GM23338 (cell line): ENCODE measurements at regions not wholly inside any gene's neighbourhood (a gene's known extent, or its start where the extent isn't known, plus 50 kb on each side); places are given as distances from the start of the nearest gene placed in this dataset.

ENCODE experiments used
- ATAC-seq: fragments of 200-7000 bp; cut with Tn5 transposase; 3 replicates; pipeline ENCODE4 v1.9.1; 2020
- DNase-seq: peaks from one replicate; pipeline ENCODE4 v3.0.0-alpha.2; 2015; ENCODE audit warnings: low spot score
- H2AFZ ChIP-seq: fragments of 200-600 bp; sonication (generic); 2 replicates; pipeline ENCODE4 v1.8.0; 2016; ENCODE audit warnings: antibody characterized with exemption, mild to moderate bottlenecking, moderate library complexity
- H3F3A ChIP-seq: fragments of 200-600 bp; sonication (generic); replicated peaks from 2 replicates; pipeline ENCODE4 v1.8.0; 2017; ENCODE audit warnings: antibody characterized with exemption, mixed run types, low read depth
- H3K27ac ChIP-seq: fragments of 200-600 bp; sonication (generic); 2 replicates; pipeline ENCODE4 v1.6.1; 2016; ENCODE audit warnings: low read depth
- H3K27me3 ChIP-seq: fragments of 200-600 bp; sonication (generic); 2 replicates; pipeline ENCODE4 v1.8.0; 2016; ENCODE audit warnings: mild to moderate bottlenecking, mixed run types, moderate library complexity; ENCODE audit not compliant: insufficient read depth
- H3K36me3 ChIP-seq: fragments of 200-600 bp; sonication (generic); 2 replicates; pipeline ENCODE4 v1.8.0; 2016; ENCODE audit warnings: mild to moderate bottlenecking; ENCODE audit not compliant: insufficient read depth
- H3K4me1 ChIP-seq: fragments of 200-600 bp; sonication (generic); 2 replicates; pipeline ENCODE4 v1.8.0; 2016; ENCODE audit warnings: mild to moderate bottlenecking, moderate library complexity; ENCODE audit not compliant: insufficient read depth
- H3K4me2 ChIP-seq: fragments of 200-600 bp; sonication (generic); 2 replicates; pipeline ENCODE4 v1.7.1; 2017; ENCODE audit warnings: mixed run types
- H3K4me3 ChIP-seq: fragments of 200-600 bp; sonication (generic); 2 replicates; pipeline ENCODE4 v1.6.1; 2016; ENCODE audit warnings: mixed run types
- H3K79me2 ChIP-seq: fragments of 200-600 bp; sonication (generic); replicated peaks from 2 replicates; pipeline ENCODE4 v1.8.0; 2017; ENCODE audit warnings: mild to moderate bottlenecking; ENCODE audit not compliant: insufficient read depth
- H3K9me2 ChIP-seq: fragments of 200-600 bp; sonication (generic); 2 replicates; pipeline ENCODE4 v1.8.0; 2017; ENCODE audit not compliant: insufficient read depth
- H4K20me1 ChIP-seq: fragments of 200-600 bp; sonication (generic); replicated peaks from 2 replicates; pipeline ENCODE4 v1.8.0; 2017; ENCODE audit warnings: mild to moderate bottlenecking; ENCODE audit not compliant: insufficient read depth
- H3K27ac Mint-ChIP-seq: 2 replicates; pipeline ENCODE4 v1.8.0; 2020; ENCODE audit warnings: inconsistent platforms, mild to moderate bottlenecking, moderate library complexity, mixed read lengths
- H3K27me3 Mint-ChIP-seq: 3 replicates; pipeline ENCODE4 v1.8.0; 2022; ENCODE audit warnings: low read depth, mild to moderate bottlenecking, moderate library complexity, mixed read lengths, inconsistent platforms; ENCODE audit not compliant: insufficient read depth, poor library complexity
- H3K36me3 Mint-ChIP-seq: 3 replicates; pipeline ENCODE4 v1.8.0; 2021; ENCODE audit warnings: low read depth, mild to moderate bottlenecking, inconsistent platforms, moderate library complexity, mixed read lengths
- H3K4me1 Mint-ChIP-seq: 3 replicates; pipeline ENCODE4 v1.8.0; 2020; ENCODE audit warnings: mild to moderate bottlenecking, inconsistent platforms, mixed read lengths
- H3K4me3 Mint-ChIP-seq: 3 replicates; pipeline ENCODE4 v1.8.0; 2021; ENCODE audit warnings: moderate library complexity, mild to moderate bottlenecking, inconsistent platforms, mixed read lengths
- H3K9me3 Mint-ChIP-seq: 3 replicates; pipeline ENCODE4 v1.8.0; 2020; ENCODE audit warnings: moderate library complexity, mild to moderate bottlenecking, inconsistent platforms, mixed read lengths
- EZH2phosphoT487 ChIP-seq: fragments of 200-600 bp; sonication (generic); IDR thresholded peaks from one replicate; pipeline ENCODE4 v1.8.1; 2018; ENCODE audit warnings: antibody characterized with exemption; ENCODE audit not compliant: unreplicated experiment
- STAT1 ChIP-seq: IDR thresholded peaks from one replicate; pipeline ENCODE4 v1.6.1; 2016; ENCODE audit warnings: antibody characterized with exemption; ENCODE audit not compliant: unreplicated experiment
- ZNF114 ChIP-seq: fragments of 250-450 bp; sonication (Bioruptor Pico); IDR thresholded peaks from 2 replicates; pipeline ENCODE4 v1.5.0; 2020; ENCODE audit warnings: mild to moderate bottlenecking, moderate library complexity
- TF ChIP-seq, protein P1 (sequence below): fragments of 250-450 bp; sonication (Bioruptor Pico); IDR thresholded peaks from 2 replicates; pipeline ENCODE4 v1.5.0; 2020; ENCODE audit warnings: mild to moderate bottlenecking, moderate library complexity
- TF ChIP-seq, protein P2 (sequence below): IDR thresholded peaks from 2 replicates; pipeline ENCODE4 v1.6.1; 2016; ENCODE audit warnings: antibody characterized with exemption

- TF ChIP-seq, protein P1, sequence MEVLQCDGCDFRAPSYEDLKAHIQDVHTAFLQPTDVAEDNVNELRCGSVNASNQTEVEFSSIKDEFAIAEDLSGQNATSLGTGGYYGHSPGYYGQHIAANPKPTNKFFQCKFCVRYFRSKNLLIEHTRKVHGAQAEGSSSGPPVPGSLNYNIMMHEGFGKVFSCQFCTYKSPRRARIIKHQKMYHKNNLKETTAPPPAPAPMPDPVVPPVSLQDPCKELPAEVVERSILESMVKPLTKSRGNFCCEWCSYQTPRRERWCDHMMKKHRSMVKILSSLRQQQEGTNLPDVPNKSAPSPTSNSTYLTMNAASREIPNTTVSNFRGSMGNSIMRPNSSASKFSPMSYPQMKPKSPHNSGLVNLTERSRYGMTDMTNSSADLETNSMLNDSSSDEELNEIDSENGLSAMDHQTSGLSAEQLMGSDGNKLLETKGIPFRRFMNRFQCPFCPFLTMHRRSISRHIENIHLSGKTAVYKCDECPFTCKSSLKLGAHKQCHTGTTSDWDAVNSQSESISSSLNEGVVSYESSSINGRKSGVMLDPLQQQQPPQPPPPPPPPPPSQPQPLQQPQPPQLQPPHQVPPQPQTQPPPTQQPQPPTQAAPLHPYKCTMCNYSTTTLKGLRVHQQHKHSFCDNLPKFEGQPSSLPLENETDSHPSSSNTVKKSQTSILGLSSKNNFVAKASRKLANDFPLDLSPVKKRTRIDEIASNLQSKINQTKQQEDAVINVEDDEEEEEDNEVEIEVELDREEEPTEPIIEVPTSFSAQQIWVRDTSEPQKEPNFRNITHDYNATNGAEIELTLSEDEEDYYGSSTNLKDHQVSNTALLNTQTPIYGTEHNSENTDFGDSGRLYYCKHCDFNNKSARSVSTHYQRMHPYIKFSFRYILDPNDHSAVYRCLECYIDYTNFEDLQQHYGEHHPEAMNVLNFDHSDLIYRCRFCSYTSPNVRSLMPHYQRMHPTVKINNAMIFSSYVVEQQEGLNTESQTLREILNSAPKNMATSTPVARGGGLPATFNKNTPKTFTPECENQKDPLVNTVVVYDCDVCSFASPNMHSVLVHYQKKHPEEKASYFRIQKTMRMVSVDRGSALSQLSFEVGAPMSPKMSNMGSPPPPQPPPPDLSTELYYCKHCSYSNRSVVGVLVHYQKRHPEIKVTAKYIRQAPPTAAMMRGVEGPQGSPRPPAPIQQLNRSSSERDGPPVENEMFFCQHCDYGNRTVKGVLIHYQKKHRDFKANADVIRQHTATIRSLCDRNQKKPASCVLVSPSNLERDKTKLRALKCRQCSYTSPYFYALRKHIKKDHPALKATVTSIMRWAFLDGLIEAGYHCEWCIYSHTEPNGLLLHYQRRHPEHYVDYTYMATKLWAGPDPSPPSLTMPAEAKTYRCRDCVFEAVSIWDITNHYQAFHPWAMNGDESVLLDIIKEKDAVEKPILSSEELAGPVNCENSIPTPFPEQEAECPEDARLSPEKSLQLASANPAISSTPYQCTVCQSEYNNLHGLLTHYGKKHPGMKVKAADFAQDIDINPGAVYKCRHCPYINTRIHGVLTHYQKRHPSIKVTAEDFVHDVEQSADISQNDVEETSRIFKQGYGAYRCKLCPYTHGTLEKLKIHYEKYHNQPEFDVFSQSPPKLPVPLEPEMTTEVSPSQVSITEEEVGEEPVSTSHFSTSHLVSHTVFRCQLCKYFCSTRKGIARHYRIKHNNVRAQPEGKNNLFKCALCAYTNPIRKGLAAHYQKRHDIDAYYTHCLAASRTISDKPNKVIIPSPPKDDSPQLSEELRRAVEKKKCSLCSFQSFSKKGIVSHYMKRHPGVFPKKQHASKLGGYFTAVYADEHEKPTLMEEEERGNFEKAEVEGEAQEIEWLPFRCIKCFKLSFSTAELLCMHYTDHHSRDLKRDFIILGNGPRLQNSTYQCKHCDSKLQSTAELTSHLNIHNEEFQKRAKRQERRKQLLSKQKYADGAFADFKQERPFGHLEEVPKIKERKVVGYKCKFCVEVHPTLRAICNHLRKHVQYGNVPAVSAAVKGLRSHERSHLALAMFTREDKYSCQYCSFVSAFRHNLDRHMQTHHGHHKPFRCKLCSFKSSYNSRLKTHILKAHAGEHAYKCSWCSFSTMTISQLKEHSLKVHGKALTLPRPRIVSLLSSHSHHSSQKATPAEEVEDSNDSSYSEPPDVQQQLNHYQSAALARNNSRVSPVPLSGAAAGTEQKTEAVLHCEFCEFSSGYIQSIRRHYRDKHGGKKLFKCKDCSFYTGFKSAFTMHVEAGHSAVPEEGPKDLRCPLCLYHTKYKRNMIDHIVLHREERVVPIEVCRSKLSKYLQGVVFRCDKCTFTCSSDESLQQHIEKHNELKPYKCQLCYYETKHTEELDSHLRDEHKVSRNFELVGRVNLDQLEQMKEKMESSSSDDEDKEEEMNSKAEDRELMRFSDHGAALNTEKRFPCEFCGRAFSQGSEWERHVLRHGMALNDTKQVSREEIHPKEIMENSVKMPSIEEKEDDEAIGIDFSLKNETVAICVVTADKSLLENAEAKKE: no peak
- TF ChIP-seq EZH2phosphoT487: no peak
- TF ChIP-seq STAT1: no peak
- TF ChIP-seq ZNF114: no peak
These were observed 256.4 kb downstream of the NR2F2 start (continued) for GRCh38 chr15:96586901-96587300.

- Histone ChIP-seq H3K27ac (no peak overlapping the region), H3K4me3 (no peak overlapping the region), H4K20me1 (no peaks in the 10 kb centered on the region), H3F3A (no peaks in the 10 kb centered on the region), H3K9me2 (no peaks in the 10 kb centered on the region), H3K27me3 (no peaks in the 10 kb centered on the region), H3K4me2 (no peak overlapping the region), H3K79me2 (no peaks in the 10 kb centered on the region), H3K4me1 (peaks cover 54% of the 10 kb centered on the region), H3K36me3 (no peaks in the 10 kb centered on the region), H2AFZ (no peak overlapping the region)
- DNase-seq: no peak
- Mint-ChIP-seq H3K27ac (no peak overlapping the region), H3K4me3 (no peak overlapping the region), H3K4me1 (peaks cover 39% of the 10 kb centered on the region), H3K27me3 (no peaks in the 10 kb centered on the region), H3K36me3 (no peaks in the 10 kb centered on the region), H3K9me3 (no peaks in the 10 kb centered on the region)
- no peak; the same call in 2 of the 3 replicates for ATAC-seq
- TF ChIP-seq STAT1: no peak
- TF ChIP-seq, protein P2, sequence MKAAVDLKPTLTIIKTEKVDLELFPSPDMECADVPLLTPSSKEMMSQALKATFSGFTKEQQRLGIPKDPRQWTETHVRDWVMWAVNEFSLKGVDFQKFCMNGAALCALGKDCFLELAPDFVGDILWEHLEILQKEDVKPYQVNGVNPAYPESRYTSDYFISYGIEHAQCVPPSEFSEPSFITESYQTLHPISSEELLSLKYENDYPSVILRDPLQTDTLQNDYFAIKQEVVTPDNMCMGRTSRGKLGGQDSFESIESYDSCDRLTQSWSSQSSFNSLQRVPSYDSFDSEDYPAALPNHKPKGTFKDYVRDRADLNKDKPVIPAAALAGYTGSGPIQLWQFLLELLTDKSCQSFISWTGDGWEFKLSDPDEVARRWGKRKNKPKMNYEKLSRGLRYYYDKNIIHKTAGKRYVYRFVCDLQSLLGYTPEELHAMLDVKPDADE: no peak
These were observed 259.4 kb downstream of the NR2F2 start for GRCh38 chr15:96589864-96590263.
